ENCODE measurements at regions not wholly inside any gene's neighbourhood (a gene's known extent, or its start where the extent isn't known, plus 50 kb on each side); places are given as distances from the start of the nearest gene placed in this dataset.

- H3K36me3 Mint-ChIP-seq (ENCODE audit: insufficient read depth in 1 of 3, low read depth in 3 of 3) = no peaks in the 10 kb centered on the region; a peak in 1 of 7 replicates
- peaks cover 4 to 14% of the 10 kb centered on the region in 2 experiments; a peak in 3 of 5 replicates for H3K9me3 Mint-ChIP-seq
- WGBS (ENCODE audit: extremely low coverage, insufficient read length, low lambda C conversion rate) = no CpG with 5 or more reads among the region's 1 CpG
These were observed 983.8 kb downstream of the CDH9 start for GRCh38 chr5:26054594-26054993.

More at GRCh38 chr5:26054594-26054993, 983.8 kb downstream of the CDH9 start:
- Mint-ChIP-seq H3K4me1 (no peaks in the 10 kb centered on the region), H3K4me3 (no peak overlapping the region), H3K27ac (no peak overlapping the region), H3K27me3 (ENCODE audit: low read depth) (no peaks in the 10 kb centered on the region)
- no peak overlapping the region for H2BK120ac ChIP-seq (ENCODE audit: low read depth, low read length, poor library complexity, severe bottlenecking)
- no peak overlapping the region for H3K56ac ChIP-seq (ENCODE audit: insufficient read length, low read depth, low read length)
- H2BK5ac ChIP-seq (ENCODE audit: insufficient read length, low read length) = no peak overlapping the region
- no peak for TF ChIP-seq CTCF (conservative IDR thresholded peaks at IDR 0.05)
- no peak overlapping the region for H2AFZ ChIP-seq (ENCODE audit: low read length)
- H4K5ac ChIP-seq (ENCODE audit: insufficient read length, low read depth, low read length) = no peak overlapping the region
- no peak overlapping the region for H3K27ac ChIP-seq (ENCODE audit: insufficient read length, low read depth, low read length)
- H2BK20ac ChIP-seq (ENCODE audit: low read depth, low read length, poor library complexity, severe bottlenecking) = no peak overlapping the region
- no peak for DNase-seq
- H3K9me3 ChIP-seq (ENCODE audit: control insufficient read depth, low read depth, low read length) = no peaks in the 10 kb centered on the region
- no peaks in the 10 kb centered on the region for H4K20me1 ChIP-seq (ENCODE audit: control insufficient read depth, insufficient read depth, insufficient read length)
- no peak overlapping the region for H3K23ac ChIP-seq (ENCODE audit: insufficient read length, low read depth, low read length)
- H3K9ac ChIP-seq (ENCODE audit: extremely low read depth, insufficient read length, low read length) = no peak overlapping the region
- H2BK15ac ChIP-seq (ENCODE audit: low read depth, low read length) = no peak overlapping the region
- H3T11ph ChIP-seq (ENCODE audit: low read length) = no peak overlapping the region
- no peaks in the 10 kb centered on the region for H3K4me1 ChIP-seq (ENCODE audit: insufficient read depth, low read length)
- no peak overlapping the region for H4K91ac ChIP-seq (ENCODE audit: insufficient read length, low read depth, low read length)
- no peak overlapping the region for H3K4me2 ChIP-seq (ENCODE audit: insufficient read depth, insufficient read length, low read length)
- no peak overlapping the region for H4K8ac ChIP-seq (replicated peaks; ENCODE audit: insufficient read length, low read depth, low read length)
- H3K4ac ChIP-seq (ENCODE audit: low read depth, low read length) = no peak overlapping the region
- no peak overlapping the region for H3K18ac ChIP-seq (ENCODE audit: insufficient read length, low read depth, low read length)
- H3K79me1 ChIP-seq (ENCODE audit: insufficient read depth, low read depth, low read length, poor library complexity, severe bottlenecking) = no peaks in the 10 kb centered on the region
- no peaks in the 10 kb centered on the region for H3K79me2 ChIP-seq (ENCODE audit: insufficient read depth, low read length)
- no peaks in the 10 kb centered on the region for H3K23me2 ChIP-seq (ENCODE audit: insufficient read length, low read depth, low read length, poor library complexity, severe bottlenecking)
- no peaks in the 10 kb centered on the region for H3K27me3 ChIP-seq (ENCODE audit: insufficient read depth, low read length)
- H3K14ac ChIP-seq (ENCODE audit: insufficient read depth, low read length) = no peak overlapping the region
- H2BK12ac ChIP-seq (ENCODE audit: insufficient read length, low read depth, low read length) = no peak overlapping the region
- H2AK5ac ChIP-seq (ENCODE audit: insufficient read length, low read length) = no peak overlapping the region
